Colon (tissue), 2 donors: ENCODE measurements at regions not wholly inside any gene's neighbourhood (a gene's known extent, or its start where the extent isn't known, plus 50 kb on each side); places are given as distances from the start of the nearest gene placed in this dataset.

ENCODE experiments used
- FAIRE-seq: peaks from 2 replicates; lab custom pipeline; 2012; peaks lifted over from hg19 to GRCh38; lab: Jason Lieb, UNC
- donor health status: control.
- donor health status: control.

DNA sequence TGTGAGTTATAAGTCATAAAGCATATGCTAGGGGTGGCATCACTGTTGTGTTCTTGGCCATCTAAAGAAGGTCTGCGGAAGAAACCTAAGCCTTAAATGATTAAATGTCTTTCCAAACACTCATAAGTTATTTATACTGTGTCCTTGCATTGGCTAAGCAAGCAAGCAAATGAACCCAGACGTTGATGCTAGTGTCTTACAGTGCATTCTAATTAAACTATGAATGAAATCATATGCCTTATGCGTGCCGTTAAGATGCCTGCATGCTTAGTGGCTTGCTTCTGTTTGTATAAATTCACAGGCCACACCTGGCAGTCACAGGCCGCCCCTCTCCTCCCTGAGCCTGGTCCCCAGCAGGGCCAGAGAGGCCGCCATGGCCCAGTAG lies 49.9 kb downstream of the RIN2 start:
- FAIRE-seq, result no peak

DNA sequence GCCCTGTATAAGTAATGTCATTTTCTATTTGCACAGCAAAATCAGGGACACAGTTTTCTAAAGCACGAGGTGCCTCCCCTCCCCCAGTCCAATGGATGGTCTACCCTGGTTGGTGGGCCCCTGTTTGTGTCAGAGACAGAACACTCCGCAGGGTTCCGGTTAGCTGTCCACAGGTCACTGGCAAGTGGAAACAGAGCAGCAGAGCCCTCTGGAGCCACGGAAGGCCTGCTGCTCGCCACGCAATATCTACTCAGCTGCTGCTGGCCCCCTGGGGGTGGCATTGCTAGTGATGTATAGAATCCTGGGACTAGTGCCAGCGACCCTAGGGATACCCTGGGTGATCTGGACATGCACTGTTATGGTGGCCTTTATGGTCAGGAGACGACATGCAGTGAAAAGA lies 50.4 kb downstream of the RIN2 start:
- FAIRE-seq, result no peak

DNA sequence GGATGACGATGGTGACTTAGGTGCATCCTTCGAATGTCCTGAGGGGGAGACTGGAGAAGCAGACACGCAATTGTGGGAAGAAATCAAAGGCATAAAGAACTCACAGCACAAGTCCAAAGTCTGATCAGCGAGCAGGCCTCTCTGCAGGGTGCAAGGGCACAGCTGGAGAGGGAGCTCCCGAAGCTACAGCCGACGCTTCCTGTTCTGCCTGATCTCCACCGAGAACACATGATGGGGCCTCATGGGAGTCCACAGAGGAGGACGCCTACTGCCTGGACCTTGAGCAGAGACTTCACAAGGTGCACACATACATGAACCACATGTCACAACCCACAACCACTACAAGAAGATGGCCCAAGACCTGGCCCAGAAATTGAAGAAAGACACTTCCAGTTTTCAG lies 51.4 kb downstream of the RIN2 start:
- no peak for FAIRE-seq

DNA sequence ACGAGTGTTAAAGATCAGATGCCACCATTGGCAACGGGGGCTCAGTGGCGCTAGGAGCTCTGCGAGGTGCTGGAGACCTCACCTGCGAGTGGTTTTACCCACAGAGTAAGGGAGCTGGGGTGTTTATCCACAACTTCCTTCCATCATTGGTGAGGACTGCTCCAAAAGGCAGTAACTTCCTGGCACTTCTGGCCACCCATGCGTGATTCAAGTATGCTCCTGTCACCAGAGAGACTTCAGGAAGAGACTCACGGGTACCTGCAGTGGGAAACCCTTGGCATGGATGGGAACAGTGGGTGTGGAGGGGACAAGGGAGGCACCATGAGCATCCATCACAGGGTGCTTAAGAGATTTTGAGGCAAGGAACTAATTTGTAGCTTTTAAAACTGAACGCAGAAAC lies 53.2 kb downstream of the RIN2 start:
- no peak for FAIRE-seq

DNA sequence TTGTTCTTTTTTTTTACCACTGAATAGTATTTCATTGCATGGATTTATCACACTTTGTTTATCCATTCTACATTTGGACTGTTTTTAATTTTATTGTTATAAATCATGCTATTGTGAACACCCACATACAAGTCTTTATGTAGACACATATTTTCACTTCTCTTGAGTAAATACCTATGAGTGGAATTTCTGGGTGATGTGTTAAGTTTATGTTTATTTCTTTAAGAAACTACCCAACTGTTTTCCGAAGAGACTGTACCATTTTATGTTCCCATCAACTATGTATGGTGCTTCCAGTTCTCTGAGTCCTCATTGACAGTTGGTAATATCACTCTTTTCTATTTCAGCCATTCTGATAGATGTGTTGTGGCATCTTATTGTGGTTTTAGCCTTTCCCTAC lies 54.0 kb downstream of the RIN2 start:
- FAIRE-seq, result no peak

DNA sequence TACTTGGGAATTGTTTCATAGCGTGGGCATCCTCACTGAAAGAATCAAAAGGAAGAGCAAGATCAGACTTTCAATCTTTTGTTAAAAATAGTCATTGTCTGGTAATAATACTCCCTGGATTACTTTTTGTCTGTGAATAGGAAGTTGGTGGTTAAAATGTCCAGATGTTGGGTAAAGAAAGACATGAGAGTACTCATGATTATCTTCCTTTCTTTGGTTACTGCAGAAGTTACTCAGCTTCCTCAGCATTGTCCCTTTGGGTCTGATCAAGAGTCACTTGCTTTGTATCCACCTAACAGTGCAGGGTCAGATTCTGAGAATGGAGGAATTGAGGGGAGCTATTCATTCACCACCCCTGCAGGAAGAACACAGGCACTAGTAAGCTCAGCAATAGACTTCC lies 54.6 kb downstream of the RIN2 start:
- no peak for FAIRE-seq

DNA sequence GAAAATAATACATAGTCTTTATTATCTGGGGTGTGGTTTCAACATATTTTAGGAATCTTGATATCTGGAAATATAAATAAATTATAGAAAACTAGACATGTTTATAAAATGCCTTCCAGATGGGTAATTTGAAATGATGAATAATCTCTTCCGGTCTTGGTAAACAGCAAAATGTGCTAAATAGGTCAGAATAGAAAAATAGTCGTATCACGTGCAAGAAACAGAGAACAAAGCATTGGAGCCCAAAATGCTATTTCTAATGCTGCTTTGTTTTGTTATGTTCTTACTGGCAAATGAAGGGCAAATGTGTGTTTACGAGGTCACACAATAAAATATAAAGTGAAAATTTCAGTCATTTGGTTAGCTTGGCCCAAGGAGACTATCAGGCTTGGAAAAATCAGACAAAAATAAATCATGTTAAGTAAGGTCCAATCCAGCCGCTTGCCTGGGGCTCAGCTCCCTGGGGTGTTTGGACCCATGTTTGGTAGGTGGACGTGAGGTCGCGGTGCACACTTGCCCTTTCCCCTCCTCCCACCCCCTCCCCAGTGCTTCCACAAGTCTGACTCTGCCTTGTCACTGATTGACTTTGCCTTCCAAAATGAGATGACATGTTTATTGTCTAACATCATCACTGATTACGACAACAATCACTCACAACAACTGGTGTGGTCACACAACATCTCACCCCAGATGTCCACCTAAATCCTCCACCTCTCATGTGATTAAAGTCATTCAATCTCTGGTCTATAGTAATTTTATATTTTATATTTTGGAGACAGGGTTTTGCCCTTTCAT lies 56.0 kb downstream of the RIN2 start:
- FAIRE-seq, result no peak

DNA sequence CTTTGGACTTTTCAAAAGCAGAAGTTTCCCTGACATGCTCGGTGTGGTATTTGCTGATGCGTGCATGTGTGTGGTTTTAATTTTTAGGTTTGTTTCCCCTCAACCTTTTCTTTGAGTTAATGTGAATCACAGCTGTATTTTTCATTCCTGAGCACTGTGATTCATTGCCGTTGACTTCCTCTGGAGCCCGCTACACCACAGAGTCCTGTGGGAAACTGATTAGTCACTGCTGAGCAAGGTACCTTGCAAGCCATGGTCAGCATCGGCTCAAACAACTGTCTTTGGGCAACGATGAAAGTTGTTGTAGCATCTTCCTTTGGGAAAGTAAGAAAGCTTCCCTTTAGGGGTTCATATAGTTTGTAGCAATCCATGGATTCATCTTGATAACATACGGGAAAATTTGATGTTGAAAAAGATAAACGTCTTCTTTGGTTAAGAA lies 57.5 kb downstream of the RIN2 start:
- no peak for FAIRE-seq

DNA sequence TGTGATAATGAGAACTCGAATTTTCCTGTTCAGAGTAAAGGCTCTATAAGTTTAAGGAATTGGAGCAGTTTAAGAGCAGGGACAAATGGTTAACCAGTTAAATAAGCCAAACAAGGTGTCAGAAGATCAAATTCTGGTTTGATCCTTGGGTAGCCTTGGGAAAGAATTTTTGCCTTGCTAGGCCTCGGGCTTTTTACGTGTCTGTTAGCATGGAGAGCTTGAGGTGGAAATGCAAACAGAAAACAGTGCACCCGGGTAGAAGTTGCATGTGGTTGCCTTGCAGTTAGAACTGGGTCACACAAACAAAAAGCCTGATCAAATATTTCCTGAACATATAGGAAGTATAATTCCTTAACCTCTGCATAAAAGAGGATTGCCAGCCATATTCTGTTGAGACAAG lies 58.3 kb downstream of the RIN2 start:
- no peak for FAIRE-seq

DNA sequence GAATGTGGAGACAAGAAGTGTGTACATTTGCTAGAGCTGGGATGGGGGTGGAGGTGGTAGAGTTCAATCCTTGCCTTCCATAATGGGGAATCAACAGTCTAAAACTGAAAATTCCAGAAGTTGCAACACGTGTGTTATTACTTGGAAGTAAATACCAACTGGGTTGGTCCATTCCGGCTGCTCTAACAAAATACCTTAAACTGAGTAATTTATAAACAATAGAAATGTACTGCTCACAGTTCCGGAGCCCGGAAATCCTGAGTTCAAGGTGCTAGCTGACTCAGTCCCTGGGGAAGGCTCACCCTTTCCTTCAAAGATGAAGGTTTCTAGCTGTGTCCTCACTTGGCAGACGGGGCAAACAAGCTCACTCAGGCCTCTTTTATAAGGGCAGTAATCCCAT lies 59.0 kb downstream of the RIN2 start:
- FAIRE-seq, result no peak

DNA sequence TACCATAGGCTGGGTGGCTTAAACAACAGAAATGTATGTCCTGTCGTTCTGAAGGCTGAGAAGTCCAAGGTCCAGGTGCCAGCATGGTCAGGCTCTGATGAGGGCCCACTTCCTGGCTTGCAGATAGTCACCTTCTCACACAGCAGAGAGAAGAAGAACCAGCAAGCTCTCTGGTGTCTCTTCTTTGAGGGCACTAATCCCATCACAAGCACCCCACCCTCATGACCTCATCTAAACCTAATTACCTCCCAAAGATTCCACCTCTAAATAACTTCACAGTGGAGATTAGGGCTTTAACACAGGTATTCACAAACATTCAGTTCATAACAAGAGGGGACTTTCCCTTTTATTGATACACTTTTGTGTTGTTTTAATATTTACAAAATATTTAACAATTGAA lies 61.1 kb downstream of the RIN2 start:
- FAIRE-seq, result no peak

DNA sequence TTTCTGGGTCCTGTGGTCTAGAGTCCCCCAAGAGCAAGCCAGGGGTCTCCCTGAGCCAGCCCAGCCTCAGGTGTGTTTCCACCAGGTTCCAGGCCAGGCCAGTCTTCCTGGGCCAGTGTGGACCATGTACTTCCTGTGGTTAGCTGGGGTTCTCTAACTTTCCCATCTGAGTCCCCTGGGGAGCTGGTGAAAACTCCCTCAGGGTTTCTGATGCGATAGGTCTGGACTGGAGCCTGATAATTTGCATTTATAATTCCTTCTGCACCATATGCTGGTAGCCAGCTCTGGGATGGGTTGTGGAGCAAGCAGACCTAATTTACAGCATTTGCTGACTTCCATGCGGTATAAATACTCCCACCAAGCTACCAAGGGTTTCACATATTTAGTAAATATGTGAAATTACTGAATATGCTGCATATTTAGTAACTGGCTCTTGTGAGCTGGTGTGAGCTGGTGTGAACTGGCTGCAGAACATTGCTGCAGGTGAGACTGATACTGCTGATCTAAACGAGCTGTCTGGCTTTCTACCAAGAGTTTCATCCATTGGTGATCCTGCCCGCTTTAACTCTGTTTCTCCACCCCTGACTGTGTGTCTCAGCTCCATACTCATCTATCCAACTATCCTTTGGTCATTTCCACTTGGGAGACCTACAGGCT lies 62.6 kb downstream of the RIN2 start:
- FAIRE-seq, result no peak

DNA sequence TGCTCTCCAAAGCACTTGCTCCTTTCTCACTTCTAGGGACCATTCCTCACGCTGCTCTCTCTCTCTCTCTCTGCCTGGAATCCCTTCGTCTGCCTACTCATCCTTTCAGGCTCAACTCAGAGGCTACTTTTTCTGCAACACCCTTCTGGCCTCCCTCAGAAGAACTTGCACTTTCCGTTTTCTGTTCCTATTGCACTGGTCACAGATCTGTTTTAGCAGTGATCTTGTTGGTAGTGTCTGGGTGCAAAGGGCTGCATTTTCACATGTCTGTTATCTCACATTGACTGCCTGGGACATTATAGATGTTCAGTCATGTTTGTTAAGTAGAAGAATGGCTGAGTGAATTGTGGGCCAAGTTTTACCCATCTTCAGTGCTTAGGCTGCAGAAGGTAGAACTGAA lies 63.5 kb downstream of the RIN2 start:
- no peak for FAIRE-seq

DNA sequence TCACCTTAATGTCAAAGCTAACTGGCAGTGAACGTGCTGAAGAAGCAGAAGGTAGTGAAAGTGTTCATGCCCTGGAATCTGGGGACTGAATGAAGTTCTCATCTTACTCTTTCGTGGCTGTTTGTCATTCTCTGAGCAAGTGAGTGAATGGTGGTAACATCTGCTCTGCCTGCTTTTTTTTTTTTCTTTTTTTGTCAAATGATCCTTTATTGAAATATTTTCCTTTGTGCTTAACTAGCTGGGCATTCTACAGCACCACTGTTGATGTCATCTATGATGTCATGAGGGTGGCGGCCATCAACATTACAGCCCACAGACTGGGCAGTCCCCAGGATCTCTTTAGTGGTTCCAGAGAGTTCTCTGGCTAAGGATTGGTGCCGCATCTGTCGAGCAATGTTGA lies 65.2 kb downstream of the RIN2 start:
- no peak for FAIRE-seq

DNA sequence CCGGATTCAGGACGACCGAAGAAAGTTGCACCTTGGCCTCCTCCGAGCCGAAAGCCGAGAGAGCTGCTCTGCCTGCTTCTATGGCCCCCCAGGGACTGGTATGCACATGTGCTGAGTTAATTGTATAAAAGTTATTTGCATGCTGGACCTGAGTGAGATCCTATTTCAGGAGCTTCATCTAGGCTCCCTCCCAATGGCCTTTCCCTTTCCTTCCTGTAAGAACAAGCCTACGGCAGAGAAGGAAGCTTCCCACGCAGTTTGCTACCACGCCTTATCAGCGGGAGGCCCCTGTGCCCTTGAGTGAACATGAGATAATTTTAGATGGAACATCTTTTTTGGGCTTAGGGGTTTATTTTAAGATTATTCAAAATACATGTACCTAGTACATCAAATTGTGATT lies 65.9 kb downstream of the RIN2 start:
- FAIRE-seq, result no peak

DNA sequence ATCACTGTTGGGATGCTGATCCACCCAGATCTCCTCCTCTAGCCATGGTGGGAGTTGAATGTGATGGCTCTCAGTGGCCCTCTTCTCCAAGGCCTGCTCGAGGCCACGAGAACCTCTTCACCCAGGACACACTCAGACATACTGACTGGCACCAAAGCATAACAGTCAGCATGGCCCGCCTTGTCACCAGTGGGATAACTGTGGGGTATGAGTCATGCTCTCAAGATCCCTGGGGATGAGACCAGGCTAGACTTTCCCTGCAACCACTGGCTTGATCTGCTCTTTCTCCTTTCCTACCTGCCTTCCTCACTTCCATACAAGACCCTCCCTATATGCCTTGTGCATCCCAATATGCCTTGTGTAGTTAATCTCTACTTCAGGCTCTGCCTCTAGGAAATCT lies 66.8 kb downstream of the RIN2 start:
- no peak for FAIRE-seq

DNA sequence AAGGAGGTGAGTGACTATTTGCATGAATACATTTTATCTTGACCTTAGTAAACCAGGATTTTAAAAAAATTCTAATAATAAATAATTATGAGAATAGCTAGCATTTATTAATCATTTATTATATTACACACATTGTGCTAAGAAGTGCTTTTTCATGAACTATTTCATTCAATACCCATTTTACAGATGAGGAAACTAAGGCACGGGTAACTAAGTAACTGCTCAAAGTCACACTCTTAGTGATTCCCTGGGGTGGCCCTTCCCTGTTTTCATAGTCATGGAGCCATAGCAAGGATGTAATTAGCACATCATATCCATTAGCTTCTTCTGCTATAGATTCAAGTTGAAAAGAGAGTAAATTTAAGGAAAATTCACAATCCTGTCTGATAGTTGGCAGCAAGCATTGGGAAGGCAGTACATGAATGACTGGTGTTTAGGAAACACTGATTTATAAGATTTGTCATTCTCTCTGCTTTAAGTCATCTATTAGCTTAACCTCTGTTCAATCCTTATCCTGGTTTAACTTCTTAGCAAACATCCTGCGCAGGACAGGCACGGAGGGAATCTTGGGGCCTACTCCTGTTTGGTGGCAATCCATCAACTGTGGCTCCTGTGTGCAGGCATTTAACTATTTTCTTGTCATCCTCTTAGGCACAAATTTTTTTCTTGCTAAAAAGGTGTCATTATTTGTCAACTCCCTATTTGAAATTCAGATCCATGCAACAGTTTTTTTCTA lies 68.3 kb downstream of the RIN2 start:
- no peak for FAIRE-seq

DNA sequence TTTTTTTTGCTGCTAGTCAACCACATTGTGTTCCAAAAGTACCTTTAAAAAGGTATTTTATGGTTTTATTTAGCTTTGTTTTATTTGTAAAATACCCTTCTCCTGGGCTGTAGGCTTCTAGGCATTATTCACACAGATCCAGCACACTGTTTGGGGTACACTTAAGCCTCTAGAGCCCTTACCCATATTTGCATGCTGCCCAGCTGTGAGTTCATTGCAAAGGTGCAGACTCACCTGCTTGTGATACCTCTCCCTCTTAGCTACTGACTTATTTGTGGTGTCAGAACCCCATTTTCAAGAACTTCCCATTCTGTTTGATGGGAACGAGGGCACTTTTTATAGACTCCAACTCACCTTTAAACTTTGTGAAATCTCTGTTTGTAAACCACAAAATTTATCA lies 69.8 kb downstream of the RIN2 start:
- no peak for FAIRE-seq

DNA sequence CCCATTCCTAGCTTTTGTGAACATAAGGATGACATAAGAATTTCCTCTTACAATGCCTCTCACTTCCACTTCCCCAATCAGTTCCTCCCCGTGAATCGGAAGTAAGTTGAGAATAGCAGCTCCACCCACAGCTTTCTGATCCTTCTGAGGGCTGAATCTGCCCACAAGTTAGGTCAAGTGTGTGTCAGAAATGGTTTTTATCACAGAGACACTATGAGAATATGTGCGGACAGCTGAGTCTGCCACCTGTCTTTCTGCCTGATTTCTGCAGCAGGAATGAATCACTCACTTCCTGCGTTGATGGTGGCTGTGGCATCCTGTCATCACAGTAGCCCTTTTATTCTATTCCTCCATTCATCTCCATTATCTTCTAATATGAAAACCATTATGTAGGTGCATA lies 70.2 kb downstream of the RIN2 start:
- FAIRE-seq, result no peak

DNA sequence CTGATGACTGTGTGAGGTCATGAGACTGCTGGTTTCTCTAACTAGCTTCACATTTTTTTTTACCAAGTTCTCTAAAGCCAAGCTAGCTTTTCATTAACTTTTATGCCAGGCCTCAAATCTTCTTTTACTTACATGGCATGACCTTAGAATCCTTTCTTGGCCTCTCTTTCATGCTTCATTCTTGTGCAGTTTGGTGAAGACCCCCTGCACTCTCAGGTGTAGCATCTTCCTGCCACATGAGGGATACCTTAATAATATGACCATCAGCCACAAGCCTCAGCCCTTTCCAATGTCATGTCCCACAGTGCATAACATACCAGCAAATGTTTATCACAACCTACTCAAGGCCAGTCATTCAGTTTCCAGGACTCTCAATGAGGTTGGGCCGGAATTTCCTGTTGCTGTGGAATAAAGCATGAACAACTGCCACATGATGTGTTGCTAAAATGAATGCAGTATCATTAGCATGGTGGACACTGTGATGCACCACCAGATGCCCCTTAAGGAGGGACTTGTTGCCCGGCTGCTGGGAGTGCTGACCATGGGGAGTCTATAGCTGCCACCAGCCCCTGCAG lies 72.2 kb downstream of the RIN2 start:
- FAIRE-seq, result no peak

DNA sequence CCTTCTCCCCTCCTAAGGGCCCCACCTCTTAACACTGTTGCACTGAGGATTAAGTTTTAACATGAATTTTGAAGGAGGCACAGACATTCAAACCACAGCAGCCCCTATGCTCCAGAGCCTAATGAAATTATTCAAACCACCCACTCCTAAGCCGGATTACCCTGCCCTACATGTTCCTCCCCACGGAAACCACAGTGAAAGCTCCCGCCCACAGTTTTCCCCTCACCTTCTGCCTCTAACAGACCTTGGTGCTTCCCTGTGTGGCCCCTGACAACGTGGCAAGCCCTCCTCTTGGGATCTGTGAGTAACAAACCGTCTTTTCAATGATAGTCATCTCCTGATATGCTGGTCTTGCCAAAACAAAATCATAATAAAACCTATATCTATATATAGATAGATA lies 74.8 kb downstream of the RIN2 start:
- no peak for FAIRE-seq

DNA sequence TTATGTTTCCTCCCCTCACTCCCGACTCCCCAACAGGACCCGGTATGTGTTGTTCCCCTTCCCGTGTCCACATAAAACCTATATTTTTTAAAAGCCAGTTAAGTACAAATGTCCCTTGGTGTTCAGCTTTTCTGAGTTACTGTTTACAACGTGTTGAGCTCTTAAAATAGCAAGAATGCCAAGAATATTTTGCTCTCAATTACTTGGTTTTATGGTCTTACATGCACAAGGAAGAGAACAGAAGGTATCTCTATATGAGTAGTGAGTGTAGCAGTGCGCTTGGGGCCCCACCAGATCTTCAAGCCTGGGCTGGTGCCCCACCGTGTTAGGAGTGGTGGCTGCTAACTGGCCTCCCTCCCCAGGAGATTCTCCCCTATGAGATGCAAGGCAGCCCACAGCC lies 75.3 kb downstream of the RIN2 start:
- no peak for FAIRE-seq

DNA sequence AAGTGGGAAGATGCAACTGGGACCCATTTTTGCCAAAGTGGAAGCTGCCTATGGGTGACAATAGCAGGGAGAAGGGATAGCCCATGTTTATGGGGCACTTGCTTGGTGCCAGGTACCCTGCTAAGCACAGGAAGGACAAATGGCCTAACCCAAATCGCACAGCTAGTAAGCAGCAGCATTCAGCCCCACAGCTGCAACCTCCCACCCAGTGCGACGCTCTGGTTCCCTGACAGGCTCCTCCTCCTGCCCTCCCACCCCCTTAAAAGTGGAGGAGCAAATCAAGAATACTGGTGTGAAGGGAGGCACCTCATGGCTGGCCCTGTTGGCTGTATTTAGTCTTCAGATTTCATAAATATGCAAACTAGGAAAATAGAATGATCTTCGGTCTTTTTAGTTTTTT lies 76.2 kb downstream of the RIN2 start:
- FAIRE-seq, result no peak
